ENCODE measurements at regions not wholly inside any gene's neighbourhood (a gene's known extent, or its start where the extent isn't known, plus 50 kb on each side); places are given as distances from the start of the nearest gene placed in this dataset.

- TF ChIP-seq CTCF (IDR thresholded peaks at IDR 0.05), result no peak
- TF ChIP-seq POLR2A (IDR thresholded peaks at IDR 0.05), result no peak
Measured at GRCh38 chr2:145855142-145855541, 1335.2 kb upstream of the ZEB2 start.

All from testis (tissue), 2 donors.